Spleen (tissue), 11 donors: ENCODE measurements at regions not wholly inside any gene's neighbourhood (a gene's known extent, or its start where the extent isn't known, plus 50 kb on each side); places are given as distances from the start of the nearest gene placed in this dataset.

ENCODE experiments used
- DNase-seq: peaks from one replicate; pipeline ENCODE4 v3.0.0-alpha.2; 2020
- H3K27ac ChIP-seq, 8 donors: fragments of 200-600 bp; sonication (generic) in 7 of 8; 1 replicate in 4 of 8; 2 replicates in 4 of 8; pipeline versions ENCODE4 v1.5.0 to v1.8.0; 2016 to 2021; ENCODE audit warnings: inconsistent platforms in 4 of 8, mild to moderate bottlenecking in 4 of 8, moderate library complexity in 1 of 8
- H3K27me3 ChIP-seq, 7 donors: fragments of 200-600 bp; sonication (generic) in 6 of 7; replicated peaks in 1 of 7; 1 replicate in 4 of 7; 2 replicates in 3 of 7; pipeline versions ENCODE4 v1.5.0 to v1.8.0; 2016 to 2021; ENCODE audit warnings: inconsistent platforms in 3 of 7, mild to moderate bottlenecking in 1 of 7
- H3K36me3 ChIP-seq, 6 donors: fragments of 200-600 bp; sonication (generic) in 5 of 6; 1 replicate in 4 of 6; 2 replicates in 2 of 6; pipeline versions ENCODE4 v1.5.0 to v1.8.0; 2016 to 2021; ENCODE audit warnings: inconsistent platforms in 2 of 6
- H3K4me1 ChIP-seq, 6 donors: fragments of 200-600 bp; sonication (generic) in 5 of 6; 1 replicate in 3 of 6; 2 replicates in 3 of 6; pipeline versions ENCODE4 v1.5.0 to v1.8.0; 2016 to 2021; ENCODE audit warnings: inconsistent platforms in 3 of 6
- H3K4me3 ChIP-seq, 8 donors: fragments of 200-600 bp; sonication (generic) in 7 of 8; 1 replicate in 4 of 8; 2 replicates in 4 of 8; pipeline versions ENCODE4 v1.5.0 to v1.8.0; 2016 to 2021; ENCODE audit warnings: inconsistent platforms in 4 of 8, mild to moderate bottlenecking in 4 of 8, moderate library complexity in 2 of 8
- H3K9me3 ChIP-seq, 8 donors: fragments of 200-600 bp; sonication (generic) in 7 of 8; 1 replicate in 4 of 8; 2 replicates in 4 of 8; pipeline versions ENCODE4 v1.5.0 to v1.8.0; 2016 to 2021; ENCODE audit warnings: inconsistent platforms in 4 of 8
- POLR2A ChIP-seq, 3 donors: fragments of 450-650 bp; IDR thresholded peaks; one replicate each; pipeline ENCODE4 v1.5.1; 2017; ENCODE audit warnings: antibody characterized with exemption in 3 of 3, mild to moderate bottlenecking in 1 of 3
- POLR2AphosphoS5 ChIP-seq, 3 donors: sonication (generic); formaldehyde crosslinking; IDR thresholded peaks; one replicate each; pipeline ENCODE4 v1.5.1; 2017; ENCODE audit warnings: antibody characterized with exemption in 3 of 3
- WGBS, 5 donors: extraction: QIAGEN DNeasy Blood & Tissue Kit in 3 of 5; methylation state at CpG; one replicate each; pipeline versions ENCODE4 v1.1.5 to v1.1.7; 2013 to 2018; 5-methylcytosine and 5-hydroxymethylcytosine counted together
- intact Hi-C: fragments of 100-400 bp; cut with DNase I; formaldehyde crosslinking; loops from one replicate; pipeline ENCODE4 v1.15.0; 2023; ENCODE audit warnings: low total_unique reads
- TF ChIP-seq, protein P1 (sequence below), 11 experiments: fragments of 200-600 bp in 7 of 11; fragments of 450-650 bp in 4 of 11; sonication (generic) in 4 of 11; IDR thresholded peaks in 8 of 11; conservative IDR thresholded peaks in 3 of 11; 1 replicate in 7 of 11; 2 replicates in 4 of 11; pipeline versions ENCODE4 v1.4.0 to v1.8.0; 2016 to 2021; ENCODE audit warnings: antibody characterized with exemption in 11 of 11, inconsistent platforms in 4 of 11, mild to moderate bottlenecking in 1 of 11
- donor health status: healthy with polysubstance abuse.
- donor health status: DM: no; HTN: no; CAD: no; lungs with moderate emphysema.
- donor health status: DM: no; HTN: no; CAD: no.
- donor health status: Bipolar disorder and iron deficiency.
- donor health status: healthy.
- donor health status: DM: no; HTN: no; CAD: no.
- donor health status: DM: yes; HTN: yes; CAD: no.

- TF ChIP-seq, protein P1, sequence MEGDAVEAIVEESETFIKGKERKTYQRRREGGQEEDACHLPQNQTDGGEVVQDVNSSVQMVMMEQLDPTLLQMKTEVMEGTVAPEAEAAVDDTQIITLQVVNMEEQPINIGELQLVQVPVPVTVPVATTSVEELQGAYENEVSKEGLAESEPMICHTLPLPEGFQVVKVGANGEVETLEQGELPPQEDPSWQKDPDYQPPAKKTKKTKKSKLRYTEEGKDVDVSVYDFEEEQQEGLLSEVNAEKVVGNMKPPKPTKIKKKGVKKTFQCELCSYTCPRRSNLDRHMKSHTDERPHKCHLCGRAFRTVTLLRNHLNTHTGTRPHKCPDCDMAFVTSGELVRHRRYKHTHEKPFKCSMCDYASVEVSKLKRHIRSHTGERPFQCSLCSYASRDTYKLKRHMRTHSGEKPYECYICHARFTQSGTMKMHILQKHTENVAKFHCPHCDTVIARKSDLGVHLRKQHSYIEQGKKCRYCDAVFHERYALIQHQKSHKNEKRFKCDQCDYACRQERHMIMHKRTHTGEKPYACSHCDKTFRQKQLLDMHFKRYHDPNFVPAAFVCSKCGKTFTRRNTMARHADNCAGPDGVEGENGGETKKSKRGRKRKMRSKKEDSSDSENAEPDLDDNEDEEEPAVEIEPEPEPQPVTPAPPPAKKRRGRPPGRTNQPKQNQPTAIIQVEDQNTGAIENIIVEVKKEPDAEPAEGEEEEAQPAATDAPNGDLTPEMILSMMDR (IDR thresholded peaks at IDR 0.05 in 8 of 11, conservative IDR thresholded peaks at IDR 0.05 in 3 of 11), result no peak
- no peak for TF ChIP-seq POLR2AphosphoS5 (IDR thresholded peaks at IDR 0.05)
- no peak for TF ChIP-seq POLR2A (IDR thresholded peaks at IDR 0.05)
- no peak overlapping the region for H3K4me3 ChIP-seq
- 88 to 94% (median 88%) methylated on average over 10 of the region's 10 CpGs for WGBS, 5 donors
Measured at GRCh38 chr11:131204282-131204681, 166.1 kb upstream of the NTM start.

GRCh38 chr11:131204765-131205380 lies 165.5 kb upstream of the NTM start:
- intact Hi-C loops, result no loop called here
- WGBS, 5 donors, result 45 to 58% (median 54%) methylated on average over 10 to 11 of the region's 11 CpGs
- H3K4me1 ChIP-seq, result no peaks in the 10 kb centered on the region
- no peaks in the 10 kb centered on the region for H3K9me3 ChIP-seq
- no peak overlapping the region for H3K4me3 ChIP-seq
- H3K27ac ChIP-seq, result no peak overlapping the region
- H3K36me3 ChIP-seq, result no peaks in the 10 kb centered on the region
- no peak for DNase-seq
- TF ChIP-seq, protein P1 (IDR thresholded peaks at IDR 0.05 in 8 of 11, conservative IDR thresholded peaks at IDR 0.05 in 3 of 11), result no peak
- no peak for TF ChIP-seq POLR2AphosphoS5 (IDR thresholded peaks at IDR 0.05)
- TF ChIP-seq POLR2A (IDR thresholded peaks at IDR 0.05), result no peak
- no peaks in the 10 kb centered on the region for H3K27me3 ChIP-seq

More at GRCh38 chr11:131204282-131204681, 166.1 kb upstream of the NTM start:
- H3K9me3 ChIP-seq, result no peaks in the 10 kb centered on the region
- H3K4me1 ChIP-seq, result no peaks in the 10 kb centered on the region
- DNase-seq, result no peak
- intact Hi-C loops, result no loop called here
- no peaks in the 10 kb centered on the region for H3K27me3 ChIP-seq
- no peak overlapping the region for H3K27ac ChIP-seq
- H3K36me3 ChIP-seq, result no peaks in the 10 kb centered on the region

DNA sequence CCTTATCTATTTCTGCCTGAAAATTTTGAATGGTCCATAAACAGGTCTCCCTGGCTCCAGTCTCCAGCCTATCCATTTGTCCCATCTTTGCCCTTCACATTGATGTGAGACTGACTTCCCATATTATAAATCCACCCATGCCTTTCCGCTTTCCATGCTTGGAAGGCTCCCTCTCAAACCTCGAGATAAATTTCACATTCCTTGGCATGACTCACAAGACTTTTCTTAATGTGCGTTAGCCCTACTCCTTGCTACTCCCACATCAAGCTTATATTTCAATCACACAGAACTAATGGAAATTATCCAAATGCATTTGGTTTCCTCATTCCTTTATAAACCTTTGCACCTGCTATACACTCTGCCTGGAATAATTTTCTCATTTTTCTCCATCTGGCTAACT lies 163.7 kb upstream of the NTM start:
- WGBS, 5 donors, result 73 to 86% (median 81%) methylated on average over 3 of the region's 3 CpGs
- Histone ChIP-seq H3K27ac (no peak overlapping the region), H3K4me3 (no peak overlapping the region), H3K9me3 (no peaks in the 10 kb centered on the region), H3K4me1 (no peaks in the 10 kb centered on the region), H3K36me3 (no peaks in the 10 kb centered on the region), H3K27me3 (no peaks in the 10 kb centered on the region)
- no peak for TF ChIP-seq POLR2A (IDR thresholded peaks at IDR 0.05)
- TF ChIP-seq, protein P1 (IDR thresholded peaks at IDR 0.05 in 8 of 11, conservative IDR thresholded peaks at IDR 0.05 in 3 of 11), result no peak
- no peak for TF ChIP-seq POLR2AphosphoS5 (IDR thresholded peaks at IDR 0.05)
- no peak for DNase-seq
- intact Hi-C loops, result no loop called here

DNA sequence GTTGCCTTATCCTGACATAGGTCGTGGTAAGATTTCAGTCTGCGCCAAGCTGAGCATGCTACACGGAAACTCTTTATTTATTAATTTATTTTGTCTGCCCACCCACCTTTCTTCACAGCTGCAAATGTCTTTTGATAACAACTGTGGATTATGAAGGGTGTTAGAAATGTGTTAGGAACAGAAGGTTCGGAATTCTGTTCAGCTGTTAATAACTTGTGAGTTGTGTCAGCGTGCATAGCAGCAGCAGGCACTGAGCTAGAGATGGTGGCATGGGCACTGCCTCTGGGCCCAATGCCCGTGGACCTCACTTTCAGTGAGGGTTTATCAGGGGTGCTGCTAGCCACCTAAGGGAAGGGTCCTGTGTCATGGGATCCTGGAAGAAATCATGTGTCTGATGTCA lies 162.5 kb upstream of the NTM start:
- DNase-seq, result no peak
- Histone ChIP-seq H3K9me3 (no peaks in the 10 kb centered on the region), H3K36me3 (no peaks in the 10 kb centered on the region), H3K27ac (no peak overlapping the region), H3K4me1 (no peaks in the 10 kb centered on the region), H3K4me3 (no peak overlapping the region), H3K27me3 (no peaks in the 10 kb centered on the region)
- WGBS, 5 donors, result 83 to 95% (median 89%) methylated on average over 6 of the region's 6 CpGs
- TF ChIP-seq, protein P1 (IDR thresholded peaks at IDR 0.05 in 8 of 11, conservative IDR thresholded peaks at IDR 0.05 in 3 of 11), result no peak
- no peak for TF ChIP-seq POLR2AphosphoS5 (IDR thresholded peaks at IDR 0.05)
- no peak for TF ChIP-seq POLR2A (IDR thresholded peaks at IDR 0.05)
- intact Hi-C loops, result no loop called here
